GM18517 (cell line): ENCODE measurements at regions not wholly inside any gene's neighbourhood (a gene's known extent, or its start where the extent isn't known, plus 50 kb on each side); places are given as distances from the start of the nearest gene placed in this dataset.
"Not testable (repeated sequence)": the region's sequence is repeated elsewhere in the genome, so short reads cannot be mapped to it uniquely, and the experiment has no call there.

Source experiments
- ATAC-seq: cut with Tn5 transposase; IDR thresholded peaks from one replicate; pipeline ENCODE4 v1.9.1; 2021; ENCODE audit warnings: mild to moderate bottlenecking, moderate library complexity; ENCODE audit not compliant: unreplicated experiment

GRCh38 chr4:117135634-117136354 lies 50.4 kb upstream of the TRAM1L1 start:
- ATAC-seq = no peak

- ATAC-seq = no peak
These were observed 51.8 kb upstream of the TRAM1L1 start for GRCh38 chr4:117137145-117137544.

GRCh38 chr4:117138732-117139131 lies 53.4 kb upstream of the TRAM1L1 start:
- not testable (repeated sequence) for ATAC-seq

GRCh38 chr4:117154251-117154650 lies 68.9 kb upstream of the TRAM1L1 start:
- ATAC-seq = no peak

- ATAC-seq = no peak
These were observed 71.4 kb upstream of the TRAM1L1 start for GRCh38 chr4:117156806-117157205.

GRCh38 chr4:117157360-117157759 lies 72.0 kb upstream of the TRAM1L1 start:
- ATAC-seq = no peak

- no peak for ATAC-seq
These were observed 77.6 kb upstream of the TRAM1L1 start for GRCh38 chr4:117162976-117163375.

GRCh38 chr4:117164338-117164737 lies 79.0 kb upstream of the TRAM1L1 start:
- no peak for ATAC-seq

GRCh38 chr4:117175369-117175768 lies 90.0 kb upstream of the TRAM1L1 start:
- not testable (repeated sequence) for ATAC-seq

GRCh38 chr4:117203231-117203630 lies 117.9 kb upstream of the TRAM1L1 start:
- ATAC-seq = no peak

- no peak for ATAC-seq
These were observed 125.2 kb upstream of the TRAM1L1 start for GRCh38 chr4:117210551-117210950.

- no peak for ATAC-seq
These were observed 138.9 kb upstream of the TRAM1L1 start for GRCh38 chr4:117224256-117224655.

- ATAC-seq = no peak
These were observed 140.1 kb upstream of the TRAM1L1 start for GRCh38 chr4:117225471-117225870.

GRCh38 chr4:117227925-117228324 lies 142.5 kb upstream of the TRAM1L1 start:
- no peak for ATAC-seq

GRCh38 chr4:117239434-117239833 lies 154.1 kb upstream of the TRAM1L1 start:
- no peak for ATAC-seq

- peak; percentile 100 for ATAC-seq
These were observed 164.0 kb upstream of the TRAM1L1 start for GRCh38 chr4:117249333-117249732.

- no peak for ATAC-seq
These were observed 178.7 kb upstream of the TRAM1L1 start for GRCh38 chr4:117264072-117264471.

- ATAC-seq = no peak
These were observed 181.9 kb upstream of the TRAM1L1 start for GRCh38 chr4:117267317-117267716.

GRCh38 chr4:117284736-117285135 lies 199.4 kb upstream of the TRAM1L1 start:
- ATAC-seq = no peak

- ATAC-seq = no peak
These were observed 208.4 kb upstream of the TRAM1L1 start for GRCh38 chr4:117293784-117294183.

- no peak for ATAC-seq
These were observed 216.8 kb upstream of the TRAM1L1 start for GRCh38 chr4:117302226-117302625.

GRCh38 chr4:117311215-117311614 lies 225.8 kb upstream of the TRAM1L1 start:
- ATAC-seq = no peak

GRCh38 chr4:117311989-117312388 lies 226.6 kb upstream of the TRAM1L1 start:
- ATAC-seq = no peak
